Stimulated activated naive CD8-positive, alpha-beta T cell treated with anti-CD3 and anti-CD28 coated beads, Interleukin-15, amount 100 ng/mL, for 72 hours (primary cell): ENCODE measurements at regions not wholly inside any gene's neighbourhood (a gene's known extent, or its start where the extent isn't known, plus 50 kb on each side); places are given as distances from the start of the nearest gene placed in this dataset.

ENCODE experiments used
- ATAC-seq: fragments of 150-1000 bp; cut with Tn5 transposase; 2 replicates; pipeline ENCODE4 v1.10.0; 2021; ENCODE audit warnings: mild to moderate bottlenecking, moderate library complexity
- DNase-seq, 2 donors: peaks; one replicate each; pipeline ENCODE4 v3.0.0; 2021 to 2022
- H3K27ac Mint-ChIP-seq, 2 donors: one replicate each; pipeline ENCODE4 v1.8.0; 2022; ENCODE audit warnings: mild to moderate bottlenecking in 2 of 2, mixed read lengths in 2 of 2, moderate library complexity in 2 of 2
- H3K27me3 Mint-ChIP-seq: one replicate; pipeline ENCODE4 v1.8.0; 2022; ENCODE audit warnings: mixed read lengths
- H3K4me1 Mint-ChIP-seq: one replicate; pipeline ENCODE4 v1.8.0; 2022; ENCODE audit warnings: mild to moderate bottlenecking, mixed read lengths
- H3K4me3 Mint-ChIP-seq, 2 donors: one replicate each; pipeline ENCODE4 v1.8.0; 2022; ENCODE audit warnings: mild to moderate bottlenecking in 2 of 2, mixed read lengths in 2 of 2, moderate library complexity in 1 of 2
- H3K9me3 Mint-ChIP-seq, 2 donors: one replicate each; pipeline ENCODE4 v1.8.0; 2022; ENCODE audit warnings: mixed read lengths in 2 of 2

- DNase-seq (no peak), ATAC-seq (no peak)
- peak overlapping the region in 1 of 2 donors; percentile 55 for H3K27ac Mint-ChIP-seq
- no peaks in the 10 kb centered on the region for H3K9me3 Mint-ChIP-seq
- no peaks in the 10 kb centered on the region for H3K27me3 Mint-ChIP-seq
- no peak overlapping the region for H3K4me3 Mint-ChIP-seq
- H3K4me1 Mint-ChIP-seq: peaks cover 23% of the 10 kb centered on the region
Observed at GRCh38 chr22:22836635-22837034, 51.0 kb upstream of the IGLL5 start.
